ENCODE measurements at regions not wholly inside any gene's neighbourhood (a gene's known extent, or its start where the extent isn't known, plus 50 kb on each side); places are given as distances from the start of the nearest gene placed in this dataset.
A peak's percentile ranks its signal among the peaks of the same experiment; 100 is the strongest.
"Not testable (repeated sequence)": the region's sequence is repeated elsewhere in the genome, so short reads cannot be mapped to it uniquely, and the experiment has no call there.

DNA sequence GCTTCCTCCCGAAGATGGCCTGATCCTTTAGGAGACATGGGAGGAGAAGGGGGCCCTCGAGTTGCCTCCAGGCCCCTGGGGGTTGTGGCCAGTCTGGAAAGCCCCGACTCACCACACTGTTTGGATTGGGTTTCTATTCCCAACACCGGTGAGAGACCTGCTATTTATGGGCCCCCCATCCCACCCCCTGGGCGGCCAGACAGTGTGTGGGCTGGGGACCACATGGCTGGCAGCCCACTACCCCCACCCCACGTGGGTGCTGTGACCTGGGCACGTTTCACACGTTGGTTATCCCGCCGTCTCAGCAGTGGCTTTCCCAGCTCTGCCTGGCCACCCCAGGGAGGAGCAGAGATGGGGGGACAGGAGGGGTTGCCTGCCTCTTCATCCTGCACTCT is 116.1 kb downstream of the VEGFA start:
- peak; percentile 19 for DNase-seq (ENCODE audit: low read depth)

DNA sequence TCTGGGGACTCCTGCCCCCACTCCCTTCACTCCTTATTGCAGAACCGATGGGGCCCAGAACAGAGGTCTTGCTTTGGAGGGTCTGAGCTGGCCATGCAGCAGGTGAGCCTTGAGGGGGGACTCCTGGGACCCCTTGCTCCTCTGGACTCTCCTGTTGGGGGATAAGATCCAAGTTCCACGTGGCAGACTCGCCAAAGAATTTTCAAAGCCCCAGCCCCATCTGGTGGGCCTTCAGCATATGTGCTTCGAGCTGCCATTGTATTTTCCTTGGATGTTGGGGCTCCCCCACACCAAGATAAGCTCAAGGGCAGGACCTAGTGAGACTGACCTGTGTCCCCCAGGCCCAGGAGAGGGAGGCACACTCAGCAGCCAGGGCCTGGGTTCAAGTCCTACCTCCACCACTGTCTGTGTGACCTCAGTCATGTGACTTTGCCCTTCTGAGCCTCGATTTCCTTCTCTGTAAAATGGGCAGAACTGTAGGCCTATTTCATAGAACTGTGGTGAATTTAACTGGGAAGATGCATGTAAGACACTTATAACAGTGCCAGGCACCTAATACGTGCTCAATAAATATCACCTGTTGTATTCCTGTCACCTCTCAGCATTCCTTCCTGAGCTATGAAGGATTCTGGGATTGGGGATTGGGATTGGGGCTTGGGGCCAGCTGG is 115.5 kb downstream of the VEGFA start:
- DNase-seq (ENCODE audit: low read depth): no peak

DNA sequence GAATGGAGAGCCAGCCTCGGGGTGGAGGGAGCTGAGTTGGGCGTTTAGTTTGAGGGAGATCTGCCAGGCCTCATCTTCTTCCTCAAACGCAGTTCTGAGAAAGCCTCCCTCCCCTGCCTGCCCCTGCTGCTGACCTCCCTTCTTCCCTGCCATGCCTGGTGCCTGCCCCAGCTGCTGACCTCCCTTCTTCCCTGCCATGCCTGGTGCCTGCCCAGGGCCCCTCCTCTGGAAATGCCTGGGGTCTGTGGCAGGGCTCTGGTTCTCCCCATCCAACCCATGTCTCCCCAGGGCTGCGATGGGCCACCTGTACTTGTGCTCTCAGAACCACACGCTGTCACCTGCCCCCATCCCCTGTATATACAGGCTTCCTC is 114.6 kb downstream of the VEGFA start:
- DNase-seq (ENCODE audit: low read depth): no peak

DNA sequence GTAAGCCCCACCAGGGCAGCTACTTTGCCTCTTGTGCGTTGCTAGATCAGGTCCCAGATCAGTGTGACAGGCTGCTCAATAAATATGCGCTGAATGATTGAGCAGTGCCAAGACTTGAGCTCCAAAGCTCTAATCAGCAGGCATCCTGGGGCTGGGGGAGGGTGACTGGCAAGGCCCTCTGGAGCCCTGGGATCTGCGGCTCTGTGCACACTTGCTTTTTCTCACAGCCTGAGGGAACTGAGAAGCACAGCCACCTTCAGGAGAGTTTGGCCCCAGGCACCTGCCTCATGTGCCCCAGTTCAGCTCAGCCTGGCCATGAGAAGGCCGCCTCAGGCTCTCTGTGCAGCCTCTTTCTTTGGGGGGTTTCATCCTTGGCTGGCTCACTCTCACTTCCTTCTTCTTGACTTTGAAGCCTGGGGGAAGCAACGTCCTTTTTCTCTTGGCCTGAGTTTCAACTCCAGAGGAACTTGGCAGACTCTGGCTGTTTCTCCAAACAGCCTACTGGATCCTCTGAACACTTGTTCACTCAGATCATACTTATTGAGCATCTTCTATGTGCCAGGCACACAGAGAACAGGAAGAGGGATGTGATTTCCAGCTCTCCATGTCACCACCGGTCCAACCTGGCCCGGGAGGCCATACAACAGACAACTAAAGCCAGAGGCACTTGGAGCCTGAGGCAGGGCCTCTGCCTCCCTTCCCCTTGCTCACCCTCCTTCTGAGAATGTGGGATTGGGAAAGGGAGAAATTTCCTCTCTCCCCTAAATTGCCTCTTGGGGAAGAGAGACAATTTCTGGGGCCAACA is 114.0 kb downstream of the VEGFA start:
- DNase-seq (ENCODE audit: low read depth): no peak

DNA sequence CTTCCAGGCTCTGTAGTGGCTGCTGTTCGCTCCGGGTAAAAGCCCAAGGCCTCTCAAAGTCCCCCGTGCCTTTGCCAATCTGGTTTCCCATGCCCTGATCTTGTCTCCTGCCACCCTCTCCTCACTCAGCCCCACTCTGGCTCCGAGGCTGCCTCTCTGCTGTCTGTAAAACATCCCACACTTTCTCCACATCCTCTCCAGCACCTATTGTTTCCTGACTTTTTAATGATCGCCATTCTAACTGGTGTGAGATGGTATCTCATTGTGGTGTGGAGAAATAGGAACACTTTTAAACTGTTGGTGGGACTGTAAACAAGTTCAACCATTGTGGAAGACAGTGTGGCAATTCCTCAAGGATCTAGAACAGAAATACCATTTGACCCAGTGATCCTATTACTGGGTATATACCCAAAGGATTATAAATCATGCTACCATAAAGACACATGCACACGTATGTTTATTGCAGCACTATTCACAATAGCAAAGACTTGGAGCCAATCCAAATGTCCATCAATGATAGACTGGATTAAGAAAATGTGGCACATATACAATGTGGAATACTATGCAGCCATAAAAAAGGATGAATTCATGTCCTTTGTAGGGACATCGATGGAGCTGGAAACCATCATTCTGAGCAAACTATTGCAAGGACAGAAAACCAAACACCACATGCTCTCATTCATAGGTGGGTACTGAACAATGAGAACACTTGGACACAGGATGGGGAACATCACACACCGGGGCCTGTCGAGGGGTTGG is 112.9 kb downstream of the VEGFA start:
- not testable (repeated sequence) for DNase-seq (ENCODE audit: low read depth)

DNA sequence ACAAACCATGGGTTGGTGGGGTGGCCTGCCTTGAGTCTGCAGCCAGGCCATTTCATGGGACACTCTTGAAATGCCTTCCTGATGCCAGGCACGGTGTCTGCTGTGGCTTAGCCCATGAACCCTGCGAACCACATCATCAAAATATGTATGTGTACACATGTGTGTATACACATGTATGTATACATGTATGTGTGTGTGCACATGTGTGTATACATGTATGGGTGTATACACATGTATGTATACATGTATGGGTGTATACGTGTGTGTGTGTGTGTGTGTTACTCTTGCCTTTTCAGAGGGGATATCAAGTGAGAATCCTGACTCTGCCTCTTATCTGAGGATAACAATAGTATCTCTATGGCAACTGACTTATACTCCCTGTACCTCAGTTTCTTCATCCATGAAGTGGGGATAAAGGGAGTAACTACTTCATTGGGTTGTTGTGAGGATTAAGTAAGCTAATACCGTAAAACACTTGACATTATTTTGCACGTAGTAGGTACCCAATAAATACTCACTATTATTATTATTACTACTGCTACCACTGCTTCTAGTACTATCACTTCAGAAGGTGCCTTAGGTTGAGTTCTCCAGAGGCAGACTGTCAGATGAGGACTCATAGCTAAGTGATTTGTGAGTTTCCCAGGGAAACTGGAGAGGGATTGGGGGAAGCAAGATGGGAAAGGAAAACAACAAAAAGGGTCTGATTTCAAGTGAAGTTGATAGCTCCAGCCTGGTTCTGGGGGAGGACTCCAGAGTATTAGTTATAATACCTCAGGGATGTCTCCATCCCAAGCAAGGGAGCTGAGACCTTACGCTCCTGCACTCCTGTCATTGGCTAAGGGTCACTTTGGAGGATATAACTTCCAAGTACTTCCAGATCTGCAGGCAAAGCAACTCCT is 110.5 kb downstream of the VEGFA start:
- DNase-seq (ENCODE audit: low read depth): peak; percentile 24

DNA sequence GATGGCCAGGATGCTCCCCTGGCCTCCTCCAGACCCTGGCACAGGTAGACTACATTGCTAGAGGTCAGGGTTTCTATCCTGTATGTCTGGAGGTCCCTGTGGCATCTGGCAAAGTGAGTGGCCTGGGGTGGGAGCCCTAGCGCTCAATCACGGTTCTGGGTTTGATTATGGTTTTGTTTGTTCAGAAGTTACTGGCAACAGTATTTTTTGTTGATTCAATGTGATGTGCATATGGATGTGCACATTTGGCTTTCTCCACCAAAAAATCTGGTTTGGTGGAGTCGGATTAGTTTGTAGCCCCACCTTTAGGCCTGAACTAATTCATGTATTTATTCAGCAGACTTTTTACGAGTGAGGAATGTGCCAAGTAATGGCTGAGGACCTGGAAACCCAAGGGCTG is 109.7 kb downstream of the VEGFA start:
- DNase-seq (ENCODE audit: low read depth): no peak

DNA sequence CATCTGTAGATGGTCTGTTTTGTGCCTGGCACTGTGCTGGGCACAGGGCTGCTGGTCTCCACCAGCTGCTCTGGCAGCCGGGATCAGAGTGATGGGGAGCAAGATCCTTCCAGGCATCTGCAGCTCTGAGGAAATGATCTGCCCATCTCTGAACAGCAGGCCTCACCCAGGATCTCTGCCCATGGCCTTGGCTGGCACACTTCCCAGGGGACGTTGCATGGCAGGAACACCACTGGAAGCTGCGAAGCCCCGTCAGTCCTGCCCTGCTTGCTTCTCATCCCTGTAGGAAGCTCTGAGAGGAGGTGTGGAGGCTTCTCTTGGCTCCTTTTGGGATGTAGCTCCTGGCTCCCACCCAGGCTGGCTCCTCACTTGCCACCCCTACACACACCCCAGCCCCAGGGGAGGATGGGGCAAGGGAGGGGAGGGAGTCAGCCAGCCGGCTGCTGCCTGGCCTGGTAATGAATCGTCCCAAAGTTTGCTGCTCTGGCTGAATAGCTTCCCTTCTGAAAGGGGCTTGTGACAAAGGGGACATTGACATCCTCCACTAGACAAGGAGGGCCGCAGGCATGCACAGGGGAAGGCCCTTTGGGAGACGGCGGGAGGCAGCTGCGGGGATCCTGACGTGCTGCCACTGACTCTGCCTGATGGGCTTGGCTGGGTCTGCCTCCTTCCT is 108.9 kb downstream of the VEGFA start:
- DNase-seq (ENCODE audit: low read depth): peak; percentile 47

DNA sequence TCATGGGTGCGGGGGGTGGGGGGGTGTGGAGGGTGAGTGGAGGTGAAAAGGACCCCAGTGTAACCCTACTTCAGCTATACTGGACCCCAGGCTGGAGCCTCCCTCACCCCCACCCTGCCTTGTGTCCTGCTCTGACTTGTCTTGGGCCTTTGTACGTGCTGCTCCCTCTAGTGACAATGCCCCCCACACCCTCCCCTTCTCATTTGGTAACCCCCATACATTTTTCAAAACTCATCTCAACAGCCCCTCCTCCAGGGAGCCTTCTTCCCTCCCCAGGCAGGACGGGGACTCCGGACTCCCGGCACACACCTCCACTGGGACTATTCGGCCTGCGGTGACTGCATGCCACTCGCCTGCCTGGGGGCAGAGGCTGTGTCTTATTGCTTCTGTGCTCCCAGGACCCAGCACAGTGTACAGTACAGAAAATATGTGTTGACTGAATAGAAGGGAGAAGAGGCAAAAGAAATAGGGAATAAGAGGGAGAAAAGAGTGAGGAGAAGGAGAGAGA is 108.2 kb downstream of the VEGFA start:
- DNase-seq (ENCODE audit: low read depth): no peak

DNA sequence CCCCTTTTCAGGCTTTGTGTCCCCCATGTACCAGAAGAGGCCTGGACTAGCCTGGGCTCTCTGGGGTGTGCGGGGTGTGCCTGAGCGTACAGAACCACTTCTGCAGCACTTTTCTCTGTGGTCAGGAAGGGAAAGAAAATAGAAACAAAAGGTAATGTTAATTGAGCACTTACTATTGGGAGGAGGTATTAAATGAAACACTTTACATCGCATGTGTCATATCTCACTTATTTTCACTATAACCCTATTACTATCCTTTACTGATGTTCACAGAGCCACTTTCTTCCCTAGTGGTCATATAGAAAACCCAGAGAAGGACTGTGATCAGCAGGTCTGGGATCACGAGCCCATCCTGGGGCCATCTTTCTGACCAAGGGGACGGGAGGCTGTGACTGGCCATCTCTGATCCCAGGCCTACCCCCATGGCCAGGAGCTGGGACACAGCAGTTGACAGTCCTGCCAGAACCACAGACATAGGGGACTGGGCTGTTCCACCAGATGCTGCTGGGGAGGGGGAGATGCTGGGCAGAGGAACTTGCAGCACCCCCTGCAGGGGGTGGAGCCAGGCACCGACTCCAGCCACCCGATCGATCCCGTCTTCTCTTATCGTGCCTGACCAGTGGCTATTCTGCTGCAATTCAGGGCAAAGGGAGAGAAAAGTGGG is 107.6 kb downstream of the VEGFA start:
- no peak for DNase-seq (ENCODE audit: low read depth)

DNA sequence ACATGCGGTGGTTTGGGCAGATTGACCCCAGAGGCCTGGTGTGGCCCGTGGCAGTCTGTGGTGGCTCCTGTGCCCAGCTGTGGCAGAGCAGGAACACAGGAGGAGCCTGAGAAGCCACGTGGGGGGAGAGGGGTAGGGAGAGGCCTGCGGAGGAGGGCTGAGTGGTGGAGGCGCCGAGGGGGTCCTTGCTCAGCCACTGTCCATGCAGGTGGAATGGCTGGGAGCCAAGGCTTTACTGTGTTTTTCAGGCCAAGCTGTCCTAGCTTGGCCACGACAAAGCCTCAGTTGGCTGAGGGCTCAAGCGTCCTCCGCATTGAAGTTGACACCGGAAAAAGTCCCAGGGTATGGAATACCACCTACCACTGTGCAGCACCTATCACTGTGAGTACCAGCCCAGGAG is 107.0 kb downstream of the VEGFA start:
- DNase-seq (ENCODE audit: low read depth): no peak

DNA sequence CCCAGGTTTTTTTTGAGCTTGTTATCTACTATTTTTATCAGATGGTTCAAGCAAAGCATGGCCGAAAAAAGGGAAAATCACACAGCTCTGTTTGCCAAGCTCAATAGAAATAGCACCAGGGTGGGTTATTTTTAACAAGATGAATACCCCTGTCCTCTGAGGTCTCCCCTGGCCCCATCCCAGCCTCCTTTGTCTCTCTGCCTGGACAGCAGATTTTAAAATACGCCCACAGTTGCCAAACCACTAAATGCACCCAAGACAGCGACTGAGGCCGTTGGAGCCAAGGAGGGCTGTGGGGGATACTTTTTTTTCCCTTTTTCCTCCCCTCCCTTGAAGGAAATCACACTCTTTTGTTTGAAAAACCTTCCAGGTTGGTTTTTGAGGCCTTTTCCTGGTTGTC is 106.6 kb downstream of the VEGFA start:
- DNase-seq (ENCODE audit: low read depth): no peak

DNA sequence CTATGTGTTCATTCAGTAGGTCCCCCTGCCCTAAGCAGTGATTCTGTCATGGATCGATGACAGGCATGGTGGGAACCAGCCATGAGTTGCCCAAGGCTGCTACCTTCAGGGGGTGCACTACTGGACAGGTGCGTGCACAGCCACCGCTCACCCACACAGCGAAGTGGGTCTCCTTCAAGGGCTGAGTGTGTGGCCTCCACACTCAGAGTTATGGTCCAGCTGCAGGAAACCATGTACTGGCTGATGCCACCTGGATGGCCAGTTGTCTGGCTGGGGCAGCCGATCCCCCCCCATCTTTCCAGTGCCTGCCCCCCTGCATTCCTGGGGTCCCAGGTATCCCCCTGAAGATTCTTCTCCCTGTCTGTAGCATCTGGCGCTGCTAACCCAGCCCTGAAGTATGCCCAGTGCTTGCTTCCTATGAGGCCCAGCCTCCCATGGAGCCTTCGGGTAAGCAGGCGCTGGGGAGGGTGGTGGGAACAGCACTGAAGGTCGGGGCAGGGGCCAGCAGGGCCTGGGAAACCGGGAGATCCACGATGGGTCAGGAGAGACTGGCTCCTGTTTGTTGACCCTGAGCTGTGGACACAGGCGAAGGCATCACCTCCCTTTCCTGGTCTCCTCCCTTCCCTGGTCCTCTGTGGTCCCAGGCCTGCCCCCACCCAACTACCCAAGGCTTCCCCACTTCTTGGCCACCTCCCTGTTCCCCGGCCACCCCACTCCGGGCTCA is 106.0 kb downstream of the VEGFA start:
- DNase-seq (ENCODE audit: low read depth): no peak

DNA sequence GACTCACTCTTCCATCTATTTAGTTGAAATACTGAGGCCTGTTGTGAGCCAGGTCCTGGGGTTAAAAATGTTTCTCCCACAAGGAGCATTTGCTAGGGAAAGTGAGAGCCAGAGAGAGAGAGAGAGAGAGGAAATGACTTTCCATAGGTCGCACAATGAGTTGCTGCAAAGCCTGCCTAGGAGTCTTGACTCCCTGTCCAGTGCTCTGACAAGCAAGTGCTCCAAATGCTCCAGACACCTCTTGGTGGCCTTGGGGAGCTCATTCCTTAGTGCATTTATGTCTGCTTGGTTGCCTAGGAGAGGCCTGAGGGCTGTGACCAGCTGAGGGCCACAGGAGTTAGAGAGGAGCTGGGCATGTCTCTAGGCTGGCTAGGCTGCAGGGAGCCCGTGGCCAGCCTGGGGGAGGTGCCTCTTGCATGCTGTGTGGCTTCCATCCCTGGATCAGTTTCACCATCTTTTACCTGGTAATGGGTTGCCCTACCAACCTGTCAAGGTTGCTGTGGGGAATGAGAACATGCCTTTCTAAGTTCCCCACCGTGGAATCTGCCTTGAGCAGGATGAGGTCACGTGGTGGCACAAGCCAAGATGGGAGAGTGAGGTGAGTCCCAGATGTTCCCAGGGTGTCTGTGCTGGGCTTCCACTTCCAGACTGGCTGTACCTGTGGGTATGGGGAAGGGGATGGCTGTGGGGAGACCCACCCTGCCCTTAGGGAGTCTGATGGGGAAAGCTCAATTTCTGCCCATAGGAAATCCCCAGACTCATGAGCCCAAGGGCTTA is 105.0 kb downstream of the VEGFA start:
- DNase-seq (ENCODE audit: low read depth): no peak

DNA sequence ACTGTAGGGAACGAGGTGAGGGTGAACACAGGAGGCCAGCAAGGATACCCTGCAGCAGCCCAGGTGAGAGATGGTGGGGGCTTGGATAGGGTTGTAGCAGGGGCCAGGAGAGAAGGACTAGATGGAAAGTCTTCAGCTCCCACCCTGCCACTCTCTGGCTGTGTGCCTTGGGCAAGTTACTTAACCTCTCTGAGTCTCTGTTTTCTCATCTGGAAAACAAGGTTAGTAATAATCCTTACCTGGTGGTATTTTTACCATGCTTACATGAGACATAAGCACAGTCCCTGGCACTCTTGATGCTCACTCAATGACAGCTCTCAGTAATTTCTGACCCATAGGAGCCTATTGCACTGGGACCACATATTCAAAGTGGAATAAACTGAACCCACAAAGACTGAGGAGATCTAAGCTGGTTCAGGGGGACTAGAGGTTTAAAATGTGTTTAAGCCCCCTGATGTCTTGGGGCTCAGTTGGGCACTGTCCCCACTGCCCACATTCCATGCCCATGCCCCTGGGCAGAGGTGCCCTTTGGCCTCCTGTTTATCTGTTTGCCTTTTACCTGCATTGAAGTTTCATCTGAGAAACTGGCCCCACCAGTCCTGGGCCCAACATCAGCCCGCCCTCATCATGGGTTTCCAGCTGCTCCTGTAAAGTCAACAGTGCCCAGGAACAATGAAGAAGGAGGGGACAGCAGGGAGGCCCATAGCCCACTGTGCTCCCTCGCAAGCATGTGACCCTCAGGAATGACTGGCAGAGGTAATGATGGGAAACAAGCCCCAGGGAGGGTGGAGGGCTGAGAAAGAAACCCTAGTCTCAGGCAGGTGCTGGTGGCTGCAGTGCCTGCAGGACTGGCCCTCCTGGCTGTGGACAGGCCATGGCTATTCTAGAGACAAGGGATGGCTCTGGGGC is 104.0 kb downstream of the VEGFA start:
- DNase-seq (ENCODE audit: low read depth): no peak

DNA sequence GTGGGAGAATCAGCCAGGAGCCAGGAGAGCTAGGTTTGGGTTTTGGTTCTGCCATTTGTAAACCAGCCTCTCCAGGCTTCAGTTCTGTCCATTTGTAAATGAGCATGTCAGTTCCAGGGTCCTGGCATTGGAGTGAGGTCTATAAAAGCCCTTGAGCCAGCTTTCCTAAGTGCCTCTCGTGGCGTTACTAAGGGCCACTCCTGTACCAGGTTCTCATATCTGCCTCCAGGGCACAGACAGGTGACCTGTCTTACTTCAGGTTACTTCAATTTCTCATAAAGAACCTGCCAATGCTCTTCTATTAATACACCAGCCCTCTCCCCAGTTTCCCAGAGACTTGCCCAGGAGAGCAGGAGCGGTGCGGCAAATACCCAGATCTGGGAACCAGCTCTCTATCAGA is 101.9 kb downstream of the VEGFA start:
- no peak for DNase-seq (ENCODE audit: low read depth)

DNA sequence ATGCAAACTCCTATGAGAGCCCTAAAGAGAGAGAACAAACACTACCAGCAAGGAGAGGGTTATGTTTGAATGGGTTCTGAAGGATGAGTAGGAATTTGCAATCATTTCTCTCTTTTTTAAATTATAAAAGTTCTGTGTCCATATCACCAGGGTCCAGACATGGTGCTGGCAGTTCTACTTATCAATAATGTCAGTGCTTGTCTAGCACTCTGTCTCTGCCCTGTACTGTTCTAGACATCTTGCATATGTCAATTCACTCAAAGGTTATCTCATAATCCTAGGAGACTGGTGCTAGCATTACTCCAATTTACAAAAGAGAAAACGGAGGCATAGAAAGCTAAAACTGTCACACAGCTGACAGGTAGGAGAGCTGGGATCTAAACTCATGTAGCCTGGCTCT is 101.3 kb downstream of the VEGFA start:
- no peak for DNase-seq (ENCODE audit: low read depth)

DNA sequence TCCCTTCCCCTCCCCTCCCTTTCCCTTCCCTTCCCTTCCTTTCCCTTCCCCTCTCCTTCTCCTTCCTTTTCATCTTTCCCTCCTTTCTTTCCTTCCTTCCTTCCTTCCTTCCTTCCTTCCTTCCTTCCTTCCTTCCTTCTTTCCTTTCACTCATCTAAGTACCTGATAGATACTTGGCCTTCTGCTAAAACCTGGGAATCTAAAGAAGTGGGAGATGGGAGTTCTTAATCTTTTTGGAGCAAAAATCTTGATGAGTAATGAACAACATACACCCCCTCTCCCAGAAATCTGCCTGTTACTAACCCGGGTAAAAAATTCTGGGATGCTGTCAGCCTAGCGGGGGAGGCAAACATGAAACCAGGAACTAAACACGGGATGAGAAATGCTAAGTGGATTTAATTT is 100.7 kb downstream of the VEGFA start:
- no peak for DNase-seq (ENCODE audit: low read depth)

Data from M059J (cell line).